ENCODE measurements at regions not wholly inside any gene's neighbourhood (a gene's known extent, or its start where the extent isn't known, plus 50 kb on each side); places are given as distances from the start of the nearest gene placed in this dataset. TPM values are rescaled to one million over a fixed set of nuclear protein-coding genes. Genes with fewer than 3 reads are reported as not detected.

- H3K9me3 ChIP-seq (replicated peaks in 1 of 2; ENCODE audit: control insufficient read depth in 1 of 2, insufficient read depth in 1 of 2, low read length in 2 of 2): peaks cover 6 to 12% of the 10 kb centered on the region in 2 donors
- intact Hi-C loops (cut with micrococcal nuclease): no loop called here
- DNase-seq: no peak
- WGBS (ENCODE audit: insufficient coverage): 100% methylated on average over 1 of the region's 1 CpG
- no peaks in the 10 kb centered on the region for H4K20me1 ChIP-seq (ENCODE audit: insufficient read depth, low read length)
- TF ChIP-seq, protein P1, sequence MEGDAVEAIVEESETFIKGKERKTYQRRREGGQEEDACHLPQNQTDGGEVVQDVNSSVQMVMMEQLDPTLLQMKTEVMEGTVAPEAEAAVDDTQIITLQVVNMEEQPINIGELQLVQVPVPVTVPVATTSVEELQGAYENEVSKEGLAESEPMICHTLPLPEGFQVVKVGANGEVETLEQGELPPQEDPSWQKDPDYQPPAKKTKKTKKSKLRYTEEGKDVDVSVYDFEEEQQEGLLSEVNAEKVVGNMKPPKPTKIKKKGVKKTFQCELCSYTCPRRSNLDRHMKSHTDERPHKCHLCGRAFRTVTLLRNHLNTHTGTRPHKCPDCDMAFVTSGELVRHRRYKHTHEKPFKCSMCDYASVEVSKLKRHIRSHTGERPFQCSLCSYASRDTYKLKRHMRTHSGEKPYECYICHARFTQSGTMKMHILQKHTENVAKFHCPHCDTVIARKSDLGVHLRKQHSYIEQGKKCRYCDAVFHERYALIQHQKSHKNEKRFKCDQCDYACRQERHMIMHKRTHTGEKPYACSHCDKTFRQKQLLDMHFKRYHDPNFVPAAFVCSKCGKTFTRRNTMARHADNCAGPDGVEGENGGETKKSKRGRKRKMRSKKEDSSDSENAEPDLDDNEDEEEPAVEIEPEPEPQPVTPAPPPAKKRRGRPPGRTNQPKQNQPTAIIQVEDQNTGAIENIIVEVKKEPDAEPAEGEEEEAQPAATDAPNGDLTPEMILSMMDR (IDR thresholded peaks at IDR 0.05): no peak
- no peaks in the 10 kb centered on the region for H3K27me3 ChIP-seq (ENCODE audit: control insufficient read depth in 2 of 2, insufficient read depth in 2 of 2, low read length in 2 of 2)
- peaks cover under 1 to 2% of the 10 kb centered on the region in 2 donors for H3K4me1 ChIP-seq (ENCODE audit: control insufficient read depth in 1 of 2, insufficient read depth in 2 of 2, low read length in 2 of 2)
- Mint-ChIP-seq H3K27ac (no peak overlapping the region), H3K36me3 (peaks cover 0 to 2% of the 10 kb centered on the region in 2 donors), H3K4me3 (no peak overlapping the region), H3K4me1 (peaks cover 21% of the 10 kb centered on the region), H3K27me3 (ENCODE audit: low read depth in 3 of 3) (peaks cover 3% of the 10 kb centered on the region in 3 donors), H3K9me3 (peaks cover 19 to 31% (median 24%) of the 10 kb centered on the region in 7 donors)
- H3K4me3 ChIP-seq (replicated peaks in 1 of 3; ENCODE audit: low read depth in 2 of 3, low read length in 3 of 3): no peak overlapping the region
- no peak overlapping the region for H3K4me2 ChIP-seq (replicated peaks; ENCODE audit: extremely low read depth, low read length, poor library complexity, severe bottlenecking)
- no peak overlapping the region for H2AFZ ChIP-seq (ENCODE audit: insufficient read depth, low read depth, low read length, poor library complexity, severe bottlenecking)
- H3K79me2 ChIP-seq (ENCODE audit: insufficient read depth, low read length): no peaks in the 10 kb centered on the region
- H3K36me3 ChIP-seq (replicated peaks in 1 of 2; ENCODE audit: control insufficient read depth in 1 of 2, insufficient read depth in 2 of 2, low read length in 2 of 2): no peaks in the 10 kb centered on the region
- H3K9ac ChIP-seq (ENCODE audit: insufficient read depth, low read length, poor library complexity, severe bottlenecking): no peak overlapping the region
- H3K27ac ChIP-seq (ENCODE audit: low read depth in 1 of 2, low read length in 2 of 2): no peak overlapping the region
These were observed 54.9 kb upstream of the USP15 start for GRCh38 chr12:62205346-62205745.

DNA sequence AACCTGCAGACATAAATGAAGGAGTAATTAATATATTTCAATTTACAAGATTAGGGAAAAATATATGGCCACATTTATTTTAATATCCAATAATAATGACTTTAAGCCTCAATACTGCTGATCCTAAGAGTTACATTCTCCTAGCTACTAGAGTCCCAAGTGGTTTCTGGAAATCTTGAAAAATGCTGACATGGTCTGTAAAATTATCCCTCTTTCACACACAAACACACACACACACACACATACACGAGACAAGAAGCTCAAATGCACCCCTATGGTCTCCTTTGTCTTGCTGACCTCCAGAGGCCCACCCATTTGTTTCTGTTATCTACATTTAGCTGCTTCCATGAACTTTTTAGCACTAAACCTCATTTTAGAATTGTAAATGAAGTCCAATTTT is 53.0 kb upstream of the USP15 start:
- H3K27me3 ChIP-seq (ENCODE audit: control insufficient read depth in 2 of 2, insufficient read depth in 2 of 2, low read length in 2 of 2): no peaks in the 10 kb centered on the region
- H4K20me1 ChIP-seq (ENCODE audit: insufficient read depth, low read length): no peaks in the 10 kb centered on the region
- H3K4me3 ChIP-seq (replicated peaks in 1 of 3; ENCODE audit: low read depth in 2 of 3, low read length in 3 of 3): no peak overlapping the region
- peaks cover 9% of the 10 kb centered on the region for H3K79me2 ChIP-seq (ENCODE audit: insufficient read depth, low read length)
- H3K9me3 ChIP-seq (replicated peaks in 1 of 2; ENCODE audit: control insufficient read depth in 1 of 2, insufficient read depth in 1 of 2, low read length in 2 of 2): peaks cover 6 to 10% of the 10 kb centered on the region in 2 donors
- no peak overlapping the region for H3K4me3 Mint-ChIP-seq
- H2AFZ ChIP-seq (ENCODE audit: insufficient read depth, low read depth, low read length, poor library complexity, severe bottlenecking): no peak overlapping the region
- DNase-seq: no peak
- H3K27ac Mint-ChIP-seq: peak overlapping the region in 1 of 7 donors; percentile 37
- intact Hi-C loops (cut with micrococcal nuclease): no loop called here
- H3K36me3 Mint-ChIP-seq: peaks cover 0 to 2% of the 10 kb centered on the region in 2 donors
- peaks cover 12 to 24% (median 17%) of the 10 kb centered on the region in 7 donors for H3K9me3 Mint-ChIP-seq
- peaks cover 1 to 3% (median 3%) of the 10 kb centered on the region in 3 donors for H3K27me3 Mint-ChIP-seq (ENCODE audit: low read depth in 3 of 3)
- peaks cover 39% of the 10 kb centered on the region for H3K4me1 Mint-ChIP-seq
- TF ChIP-seq, protein P1 (IDR thresholded peaks at IDR 0.05): no peak
- H3K4me2 ChIP-seq (replicated peaks; ENCODE audit: extremely low read depth, low read length, poor library complexity, severe bottlenecking): no peak overlapping the region
- no peak overlapping the region for H3K9ac ChIP-seq (ENCODE audit: insufficient read depth, low read length, poor library complexity, severe bottlenecking)
- H3K36me3 ChIP-seq (replicated peaks in 1 of 2; ENCODE audit: control insufficient read depth in 1 of 2, insufficient read depth in 2 of 2, low read length in 2 of 2): no peaks in the 10 kb centered on the region
- no peak overlapping the region for H3K27ac ChIP-seq (ENCODE audit: low read depth in 1 of 2, low read length in 2 of 2)
- peaks cover 17 to 21% of the 10 kb centered on the region in 2 donors for H3K4me1 ChIP-seq (ENCODE audit: control insufficient read depth in 1 of 2, insufficient read depth in 2 of 2, low read length in 2 of 2)
- WGBS (ENCODE audit: insufficient coverage): no CpG with 5 or more reads among the region's 1 CpG

Small RNA genes in the stretch of these regions (small RNA-seq; reads per million reads assigned to genes)
- not detected for gene RF00019 (ENCODE audit: insufficient read length, low read depth)
- gene RF00413 (ENCODE audit: insufficient read length, low read depth): not detected

Measured in CD14-positive monocyte (primary cell).